ENCODE measurements at regions not wholly inside any gene's neighbourhood (a gene's known extent, or its start where the extent isn't known, plus 50 kb on each side); places are given as distances from the start of the nearest gene placed in this dataset.

DNA sequence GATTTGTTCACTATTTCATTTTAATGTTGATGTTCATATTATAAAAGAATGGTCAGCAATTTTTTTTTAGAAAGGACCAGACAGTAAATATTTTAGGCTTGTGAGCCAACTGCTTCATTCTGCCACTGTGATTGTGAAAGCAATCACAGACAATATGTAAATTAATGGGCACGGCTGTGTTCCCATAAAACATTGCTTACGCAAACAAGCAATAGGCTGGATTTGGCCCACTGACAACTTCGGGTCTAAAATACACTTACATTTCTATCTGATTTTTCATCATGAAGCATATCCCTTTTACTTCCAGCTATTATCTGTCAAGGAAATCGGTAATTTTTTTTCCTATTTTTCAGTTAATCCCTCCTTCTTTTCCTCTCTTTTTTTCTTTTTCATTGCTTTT is 182.2 kb upstream of the CDH2 start:
- Histone ChIP-seq H3K27me3 (ENCODE audit: insufficient read depth, low read length) (no peaks in the 10 kb centered on the region), H3K4me1 (ENCODE audit: insufficient read depth, low read length) (no peaks in the 10 kb centered on the region), H2BK12ac (ENCODE audit: insufficient read length, low read depth, low read length) (no peak overlapping the region), H3K23ac (ENCODE audit: insufficient read length, low read depth, low read length) (no peak overlapping the region), H4K20me1 (ENCODE audit: control insufficient read depth, insufficient read depth, insufficient read length) (no peaks in the 10 kb centered on the region), H3K4me2 (ENCODE audit: insufficient read depth, insufficient read length, low read length) (no peak overlapping the region), H4K5ac (ENCODE audit: insufficient read length, low read depth, low read length) (no peak overlapping the region), H3K79me2 (ENCODE audit: insufficient read depth, low read length) (no peaks in the 10 kb centered on the region), H3K23me2 (ENCODE audit: insufficient read length, low read depth, low read length, poor library complexity, severe bottlenecking) (no peaks in the 10 kb centered on the region), H3K27ac (ENCODE audit: insufficient read length, low read depth, low read length) (no peak overlapping the region), H2AK5ac (ENCODE audit: insufficient read length, low read length) (no peak overlapping the region), H3K56ac (ENCODE audit: insufficient read length, low read depth, low read length) (no peak overlapping the region), H4K91ac (ENCODE audit: insufficient read length, low read depth, low read length) (no peak overlapping the region), H2BK120ac (ENCODE audit: low read depth, low read length, poor library complexity, severe bottlenecking) (no peak overlapping the region), H3K9ac (ENCODE audit: extremely low read depth, insufficient read length, low read length) (no peak overlapping the region), H2BK15ac (ENCODE audit: low read depth, low read length) (no peak overlapping the region), H3T11ph (ENCODE audit: low read length) (no peak overlapping the region), H3K4ac (ENCODE audit: low read depth, low read length) (no peak overlapping the region), H3K79me1 (ENCODE audit: insufficient read depth, low read depth, low read length, poor library complexity, severe bottlenecking) (no peaks in the 10 kb centered on the region), H2AFZ (ENCODE audit: low read length) (no peak overlapping the region), H3K18ac (ENCODE audit: insufficient read length, low read depth, low read length) (no peak overlapping the region), H2BK5ac (ENCODE audit: insufficient read length, low read length) (no peak overlapping the region), H4K8ac (replicated peaks; ENCODE audit: insufficient read length, low read depth, low read length) (no peak overlapping the region), H3K9me3 (ENCODE audit: control insufficient read depth, low read depth, low read length) (no peaks in the 10 kb centered on the region), H3K14ac (ENCODE audit: insufficient read depth, low read length) (no peak overlapping the region), H2BK20ac (ENCODE audit: low read depth, low read length, poor library complexity, severe bottlenecking) (no peak overlapping the region)
- no peaks in the 10 kb centered on the region for H3K36me3 Mint-ChIP-seq (ENCODE audit: insufficient read depth in 1 of 3, low read depth in 3 of 3)
- no CpG with 5 or more reads among the region's 4 CpGs for WGBS (ENCODE audit: extremely low coverage, insufficient read length, low lambda C conversion rate)
- peaks cover 0 to 6% of the 10 kb centered on the region in 2 experiments; a peak in 1 of 5 replicates for H3K9me3 Mint-ChIP-seq
- no peaks in the 10 kb centered on the region for H3K27me3 Mint-ChIP-seq (ENCODE audit: low read depth)
- no peak overlapping the region for H3K27ac Mint-ChIP-seq
- no peak for TF ChIP-seq CTCF (conservative IDR thresholded peaks at IDR 0.05)
- no peak overlapping the region for H3K4me3 Mint-ChIP-seq
- DNase-seq: no peak
- no peaks in the 10 kb centered on the region; a peak in 1 of 4 replicates for H3K4me1 Mint-ChIP-seq
